Kidney (tissue), 10 donors: ENCODE measurements at regions not wholly inside any gene's neighbourhood (a gene's known extent, or its start where the extent isn't known, plus 50 kb on each side); places are given as distances from the start of the nearest gene placed in this dataset.
"Not testable (repeated sequence)": the region's sequence is repeated elsewhere in the genome, so short reads cannot be mapped to it uniquely, and the experiment has no call there.

Experiments
- DNase-seq, 5 donors: peaks; one replicate each; pipeline ENCODE4 v3.0.0-alpha.2; 2013 to 2020
- FAIRE-seq: peaks from 2 replicates; lab custom pipeline; 2012; peaks lifted over from hg19 to GRCh38; lab: Jason Lieb, UNC
- H3K27ac ChIP-seq, 2 donors: one replicate each; pipeline ENCODE4 v1.7.0; 2013; ENCODE audit warnings: low read depth in 2 of 2, low read length in 2 of 2, inconsistent platforms in 1 of 2
- H3K27me3 ChIP-seq: one replicate; pipeline ENCODE4 v1.7.1; 2013; ENCODE audit warnings: low read length, inconsistent platforms; ENCODE audit not compliant: control insufficient read depth, insufficient read depth
- H3K36me3 ChIP-seq, 3 donors: one replicate each; pipeline versions ENCODE4 v1.7.0 to v1.7.1; 2013; ENCODE audit warnings: low read length in 3 of 3, control low read depth in 1 of 3, inconsistent platforms in 1 of 3; ENCODE audit not compliant: insufficient read depth in 3 of 3, control insufficient read depth in 2 of 3
- H3K4me1 ChIP-seq, 3 donors: one replicate each; pipeline versions ENCODE4 v1.7.0 to v1.7.1; 2013; ENCODE audit warnings: low read length in 3 of 3, inconsistent platforms in 1 of 3, low read depth in 1 of 3; ENCODE audit not compliant: control insufficient read depth in 2 of 3, insufficient read depth in 2 of 3
- H3K4me3 ChIP-seq, 3 donors: one replicate each; pipeline versions ENCODE4 v1.7.0 to v1.8.1; 2013; ENCODE audit warnings: low read length in 3 of 3, control low read depth in 1 of 3, inconsistent platforms in 1 of 3
- H3K9ac ChIP-seq, 3 donors: one replicate each; pipeline versions ENCODE4 v1.7.0 to v1.7.1; 2013; ENCODE audit warnings: low read length in 3 of 3, control low read depth in 1 of 3, inconsistent platforms in 1 of 3
- H3K9me3 ChIP-seq, 3 donors: one replicate each; pipeline versions ENCODE4 v1.7.0 to v1.7.1; 2013; ENCODE audit warnings: low read length in 3 of 3, control low read depth in 1 of 3, inconsistent platforms in 1 of 3; ENCODE audit not compliant: control insufficient read depth in 2 of 3, insufficient read depth in 1 of 3
- intact Hi-C: fragments of 100-400 bp; cut with DNase I; formaldehyde crosslinking; loops from one replicate; pipeline ENCODE4 v1.11.1; 2022
- donor health status: control.
- donor health status: control.
- donor health status: DM: yes; HTN: yes; CAD: no.
- donor health status: Normal renal cell carcinoma (clear cell type).

DNA sequence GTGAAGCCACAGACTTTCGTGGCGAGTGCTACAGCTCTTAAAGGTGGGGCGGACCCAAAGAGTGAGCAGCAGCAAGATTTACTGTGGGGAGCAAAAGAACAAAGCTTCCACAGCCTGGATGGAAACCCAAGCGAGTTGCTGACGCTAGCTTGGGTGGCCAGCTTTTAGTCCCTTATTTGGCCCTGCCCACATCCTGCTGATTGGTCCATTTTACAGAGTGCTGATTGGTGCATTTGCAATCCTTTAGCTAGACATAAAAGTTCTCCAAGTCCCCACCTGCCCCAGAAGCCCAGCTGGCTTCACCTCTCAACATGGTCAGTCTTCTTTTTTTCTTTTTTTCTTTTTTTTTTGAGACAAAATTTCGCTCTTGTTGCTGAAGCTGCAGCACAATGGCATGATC lies 161.0 kb downstream of the SPATA31A6 start:
- FAIRE-seq, H3K4me1 ChIP-seq, intact Hi-C loops, H3K4me3 ChIP-seq, DNase-seq, H3K9ac ChIP-seq, H3K36me3 ChIP-seq, H3K27ac ChIP-seq, H3K9me3 ChIP-seq, H3K27me3 ChIP-seq: not testable (repeated sequence)

DNA sequence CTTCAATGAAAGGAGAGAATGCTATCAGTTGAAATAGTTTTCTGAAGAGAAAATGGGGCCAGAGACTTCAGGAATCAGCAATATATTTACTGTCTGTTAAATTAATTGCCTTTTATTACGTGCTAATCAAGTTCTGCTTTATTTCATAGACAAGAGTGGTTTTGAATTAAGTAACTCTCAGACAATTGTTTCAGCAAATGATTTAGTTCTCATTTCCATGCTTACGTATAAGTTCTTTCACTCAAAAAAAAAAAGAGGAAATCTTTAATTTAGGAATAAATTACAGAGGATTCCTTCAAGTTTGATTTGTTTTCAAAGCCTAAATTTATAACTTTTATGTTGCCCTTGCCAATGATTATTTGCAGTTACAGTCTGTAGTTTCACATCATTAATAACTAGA lies 163.5 kb downstream of the SPATA31A6 start:
- H3K4me1 ChIP-seq, H3K27me3 ChIP-seq, H3K9me3 ChIP-seq, H3K4me3 ChIP-seq, FAIRE-seq, intact Hi-C loops, H3K36me3 ChIP-seq, H3K27ac ChIP-seq, H3K9ac ChIP-seq, DNase-seq: not testable (repeated sequence)

DNA sequence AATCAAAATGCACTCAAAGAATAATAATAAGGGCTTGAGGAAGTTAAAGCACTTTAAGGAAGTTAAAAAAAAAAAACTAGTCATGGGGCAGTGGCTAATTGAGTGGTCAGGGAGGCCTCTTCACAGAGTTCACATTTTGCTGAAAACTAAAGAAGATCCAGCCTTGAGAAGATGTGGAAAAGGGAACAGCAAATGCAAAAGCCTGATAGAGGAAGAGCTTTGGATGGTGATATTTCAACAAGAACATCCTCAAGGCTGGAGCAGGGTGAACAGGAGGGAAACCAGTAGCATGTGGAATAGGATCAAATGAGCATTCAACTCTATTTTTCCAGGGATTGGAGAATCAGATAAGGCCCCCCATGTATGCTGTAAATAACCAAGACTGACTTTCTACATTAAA lies 165.7 kb downstream of the SPATA31A6 start:
- H3K9ac ChIP-seq, intact Hi-C loops, H3K9me3 ChIP-seq, H3K27ac ChIP-seq, H3K4me1 ChIP-seq, H3K36me3 ChIP-seq, H3K27me3 ChIP-seq, FAIRE-seq, DNase-seq, H3K4me3 ChIP-seq: not testable (repeated sequence)

DNA sequence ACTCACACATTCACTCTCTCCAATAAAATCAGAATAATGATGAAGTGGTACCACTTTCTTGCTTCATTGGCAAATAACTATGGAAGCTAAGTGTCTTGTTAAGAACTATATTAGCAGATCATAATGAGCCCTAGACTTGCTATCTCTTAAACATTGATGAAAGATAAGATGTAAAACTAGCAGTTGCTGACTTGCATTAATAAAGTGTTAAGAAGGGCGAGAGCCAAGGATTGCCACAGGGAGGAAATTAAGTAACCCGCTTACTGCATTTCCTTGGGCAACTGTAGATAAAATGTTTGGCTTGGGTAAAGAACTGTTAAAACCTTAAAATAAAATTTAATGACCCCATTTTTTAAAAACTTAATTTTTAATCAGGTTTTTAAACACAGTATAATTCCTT lies 167.0 kb downstream of the SPATA31A6 start:
- H3K36me3 ChIP-seq, FAIRE-seq, H3K27ac ChIP-seq, H3K9me3 ChIP-seq, H3K27me3 ChIP-seq, intact Hi-C loops, H3K4me3 ChIP-seq, H3K4me1 ChIP-seq, H3K9ac ChIP-seq, DNase-seq: not testable (repeated sequence)

DNA sequence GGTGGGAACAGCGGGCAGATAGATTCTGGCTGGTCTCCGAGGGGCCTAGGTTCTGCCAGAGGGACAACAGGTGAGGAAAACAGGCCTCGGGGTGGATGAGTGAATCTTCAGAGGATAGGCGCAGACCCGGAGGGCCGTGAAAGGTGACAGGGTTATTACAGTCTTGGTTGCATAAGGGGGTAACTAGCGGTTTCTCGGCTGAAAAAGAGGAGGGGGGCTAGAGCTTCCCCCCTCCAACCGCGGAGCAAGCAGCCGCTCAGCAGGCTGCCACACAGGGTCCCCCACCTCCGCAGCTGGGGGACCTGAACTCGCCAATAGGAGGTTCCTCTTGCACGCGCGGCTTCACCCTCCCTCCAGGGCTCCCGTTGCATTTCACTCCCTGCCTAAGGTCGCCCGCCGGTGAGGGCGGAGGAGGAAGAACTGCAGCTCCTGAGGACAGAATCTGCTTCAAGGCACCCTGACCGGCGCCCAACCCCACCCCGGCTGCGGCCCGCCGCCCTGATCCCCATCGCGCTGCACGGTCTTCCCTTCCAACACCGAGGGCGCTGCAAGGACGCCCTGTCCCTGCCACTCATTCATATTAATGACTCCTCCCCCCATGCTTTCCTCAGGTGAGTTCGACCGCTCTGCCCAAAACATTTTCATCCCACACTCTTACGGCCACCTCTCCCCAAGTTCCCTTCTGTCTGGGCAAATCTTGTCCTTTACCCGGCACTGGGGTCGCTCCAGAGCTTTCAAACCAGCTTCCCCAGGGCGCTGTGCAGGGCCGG lies 174.3 kb downstream of the SPATA31A6 start:
- intact Hi-C loops, H3K9me3 ChIP-seq, H3K9ac ChIP-seq, H3K36me3 ChIP-seq, DNase-seq, FAIRE-seq, H3K27me3 ChIP-seq, H3K4me1 ChIP-seq, H3K27ac ChIP-seq, H3K4me3 ChIP-seq: not testable (repeated sequence)

DNA sequence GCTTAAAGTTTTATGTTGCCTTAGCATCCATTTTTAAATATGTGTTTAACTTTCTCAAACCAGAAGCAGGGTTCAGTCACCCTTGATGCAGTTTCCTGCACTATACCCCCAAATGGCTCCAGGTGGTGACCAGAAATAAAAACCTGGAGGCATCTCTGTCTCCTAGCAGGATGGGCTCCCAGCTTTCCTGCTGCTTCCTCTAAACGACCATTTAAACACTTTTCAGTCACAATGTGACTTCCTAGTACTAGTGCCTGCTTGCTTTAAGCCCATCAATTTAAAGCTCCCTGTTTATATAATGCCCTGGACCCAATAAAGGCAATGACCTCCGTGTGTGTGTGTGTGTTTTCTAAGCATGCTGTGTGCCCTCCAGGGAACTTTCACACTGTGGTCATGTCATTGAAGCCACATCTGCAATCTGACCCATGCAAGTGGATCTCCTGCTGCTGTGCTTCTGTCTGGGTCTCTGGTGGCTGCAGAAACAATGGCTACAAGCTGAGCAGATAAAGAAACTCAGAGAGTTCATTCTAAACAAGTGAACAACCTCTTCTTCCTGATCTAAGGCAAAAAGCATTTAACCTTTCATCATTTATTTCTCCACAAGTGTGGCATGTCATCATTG lies 175.3 kb downstream of the SPATA31A6 start:
- H3K27ac ChIP-seq, H3K9me3 ChIP-seq, H3K9ac ChIP-seq, DNase-seq, H3K4me3 ChIP-seq, H3K27me3 ChIP-seq, FAIRE-seq, H3K4me1 ChIP-seq, intact Hi-C loops, H3K36me3 ChIP-seq: not testable (repeated sequence)

DNA sequence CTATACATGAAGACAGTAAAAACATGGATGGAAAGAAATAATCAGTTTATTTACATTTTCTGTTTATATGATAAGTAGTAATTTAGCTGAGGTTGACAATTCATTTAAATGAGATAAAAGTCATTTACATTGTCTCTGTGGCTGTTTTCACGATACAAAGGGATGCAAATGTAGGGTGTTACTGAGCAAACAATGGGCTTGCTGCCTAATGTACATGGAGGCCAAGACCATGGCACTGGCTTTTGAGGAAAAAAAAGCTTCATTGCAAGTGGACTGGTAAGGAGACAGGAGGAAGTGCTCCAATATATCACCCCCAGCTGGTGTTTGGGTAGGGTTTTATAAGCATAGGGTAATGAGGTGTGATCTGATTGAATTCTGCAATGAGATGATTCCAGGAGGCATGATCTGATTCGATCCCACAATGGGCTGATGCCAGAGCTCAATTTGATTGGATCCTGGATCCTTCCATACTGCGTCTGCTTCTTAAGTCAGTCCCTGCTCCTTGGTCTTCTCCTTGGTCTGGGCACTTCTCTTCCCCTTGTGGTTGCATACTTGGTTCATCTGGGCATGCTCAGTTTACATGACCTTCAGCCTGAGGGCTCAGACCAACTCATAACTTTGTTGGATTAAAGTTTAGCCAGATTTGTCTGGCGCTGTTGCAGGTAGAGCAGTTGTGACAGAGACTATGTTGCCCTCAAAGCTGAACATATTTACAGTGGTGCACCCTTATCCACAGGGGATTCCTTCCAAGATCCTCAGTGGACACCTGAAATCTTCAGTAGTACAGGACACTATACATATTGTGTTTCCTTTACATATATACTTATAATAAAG lies 181.2 kb downstream of the SPATA31A6 start:
- H3K9me3 ChIP-seq, FAIRE-seq, H3K9ac ChIP-seq, H3K27ac ChIP-seq, H3K4me1 ChIP-seq, H3K4me3 ChIP-seq, H3K36me3 ChIP-seq, DNase-seq, H3K27me3 ChIP-seq, intact Hi-C loops: not testable (repeated sequence)
